ENCODE measurements at regions not wholly inside any gene's neighbourhood (a gene's known extent, or its start where the extent isn't known, plus 50 kb on each side); places are given as distances from the start of the nearest gene placed in this dataset.

GRCh38 chr12:4026020-4026358, 152.8 kb upstream of the PARP11 start:
- Histone ChIP-seq H3K27ac (ENCODE audit: low read depth, low read length) (no peak overlapping the region), H3K9ac (ENCODE audit: low read length) (no peak overlapping the region)

GRCh38 chr12:4025181-4026019, 152.2 kb upstream of the PARP11 start:
- H3K9ac ChIP-seq (ENCODE audit: low read length) = no peak overlapping the region

More at GRCh38 chr12:4026020-4026358, 152.8 kb upstream of the PARP11 start:
- no peaks in the 10 kb centered on the region for H3F3A ChIP-seq (ENCODE audit: insufficient read depth)
- H3K27me3 ChIP-seq (ENCODE audit: low read length) = no peaks in the 10 kb centered on the region
- no peaks in the 10 kb centered on the region for H4K20me1 ChIP-seq (ENCODE audit: low read depth, low read length)
- no peaks in the 10 kb centered on the region for H3K36me3 ChIP-seq (ENCODE audit: low read length)
- H3K4me3 ChIP-seq (ENCODE audit: insufficient read depth, low read length, poor library complexity, severe bottlenecking) = no peak overlapping the region
- no peaks in the 10 kb centered on the region for H3K9me3 ChIP-seq (ENCODE audit: insufficient read depth, low read length)
- no peak overlapping the region for H3K4me2 ChIP-seq (ENCODE audit: low read depth, low read length, poor library complexity, severe bottlenecking)
- H3K9me2 ChIP-seq (replicated peaks; ENCODE audit: insufficient read depth, low read length) = no peaks in the 10 kb centered on the region
- H3K79me2 ChIP-seq (ENCODE audit: insufficient read depth, low read length) = no peaks in the 10 kb centered on the region
- no peak for TF ChIP-seq EZH2phosphoT487 (conservative IDR thresholded peaks at IDR 0.05; ENCODE audit: low read length)
- TF ChIP-seq CTCF (IDR thresholded peaks at IDR 0.05; ENCODE audit: insufficient read depth, low read length, poor library complexity, severe bottlenecking) = no peak
- H2AFZ ChIP-seq (ENCODE audit: low read depth, low read length, severe bottlenecking) = no peak overlapping the region

GRCh38 chr12:4024701-4025100, 151.5 kb upstream of the PARP11 start:
- TF ChIP-seq EZH2phosphoT487 (conservative IDR thresholded peaks at IDR 0.05; ENCODE audit: low read length) = no peak
- TF ChIP-seq CTCF (IDR thresholded peaks at IDR 0.05; ENCODE audit: insufficient read depth, low read length, poor library complexity, severe bottlenecking) = no peak
- H3K4me2 ChIP-seq (ENCODE audit: low read depth, low read length, poor library complexity, severe bottlenecking) = no peak overlapping the region
- H3K9me2 ChIP-seq (replicated peaks; ENCODE audit: insufficient read depth, low read length) = no peaks in the 10 kb centered on the region
- H3F3A ChIP-seq (ENCODE audit: insufficient read depth) = no peaks in the 10 kb centered on the region
- H3K36me3 ChIP-seq (ENCODE audit: low read length) = no peaks in the 10 kb centered on the region
- H4K20me1 ChIP-seq (ENCODE audit: low read depth, low read length) = no peaks in the 10 kb centered on the region
- no peaks in the 10 kb centered on the region for H3K79me2 ChIP-seq (ENCODE audit: insufficient read depth, low read length)
- H3K27ac ChIP-seq (ENCODE audit: low read depth, low read length) = no peak overlapping the region
- no peak overlapping the region for H3K9ac ChIP-seq (ENCODE audit: low read length)
- H3K27me3 ChIP-seq (ENCODE audit: low read length) = no peaks in the 10 kb centered on the region
- H3K4me3 ChIP-seq (ENCODE audit: insufficient read depth, low read length, poor library complexity, severe bottlenecking) = no peak overlapping the region
- no peak overlapping the region for H2AFZ ChIP-seq (ENCODE audit: low read depth, low read length, severe bottlenecking)
- no peaks in the 10 kb centered on the region for H3K9me3 ChIP-seq (ENCODE audit: insufficient read depth, low read length)

More at GRCh38 chr12:4025181-4026019, 152.2 kb upstream of the PARP11 start:
- no peaks in the 10 kb centered on the region for H3K9me3 ChIP-seq (ENCODE audit: insufficient read depth, low read length)
- H4K20me1 ChIP-seq (ENCODE audit: low read depth, low read length) = no peaks in the 10 kb centered on the region
- no peaks in the 10 kb centered on the region for H3K9me2 ChIP-seq (replicated peaks; ENCODE audit: insufficient read depth, low read length)
- H3K4me3 ChIP-seq (ENCODE audit: insufficient read depth, low read length, poor library complexity, severe bottlenecking) = no peak overlapping the region
- no peak for TF ChIP-seq CTCF (IDR thresholded peaks at IDR 0.05; ENCODE audit: insufficient read depth, low read length, poor library complexity, severe bottlenecking)
- TF ChIP-seq EZH2phosphoT487 (conservative IDR thresholded peaks at IDR 0.05; ENCODE audit: low read length) = no peak
- no peaks in the 10 kb centered on the region for H3K79me2 ChIP-seq (ENCODE audit: insufficient read depth, low read length)
- no peaks in the 10 kb centered on the region for H3K27me3 ChIP-seq (ENCODE audit: low read length)
- H3F3A ChIP-seq (ENCODE audit: insufficient read depth) = no peaks in the 10 kb centered on the region
- H3K36me3 ChIP-seq (ENCODE audit: low read length) = no peaks in the 10 kb centered on the region
- H3K27ac ChIP-seq (ENCODE audit: low read depth, low read length) = no peak overlapping the region
- no peak overlapping the region for H2AFZ ChIP-seq (ENCODE audit: low read depth, low read length, severe bottlenecking)
- H3K4me2 ChIP-seq (ENCODE audit: low read depth, low read length, poor library complexity, severe bottlenecking) = no peak overlapping the region

Data from SU-DHL-6 (cell line).